WTC11 (cell line): ENCODE measurements at regions not wholly inside any gene's neighbourhood (a gene's known extent, or its start where the extent isn't known, plus 50 kb on each side); places are given as distances from the start of the nearest gene placed in this dataset.

ENCODE experiments used
- ATAC-seq: fragments of 200-7000 bp; cut with Tn5 transposase; 2 replicates; pipeline ENCODE4 v1.10.0; 2021; ENCODE audit warnings: mild to moderate bottlenecking, moderate library complexity
- CTCF ChIA-PET: fragments of 300-600 bp; sonication (Branson Sonifier 250); formaldehyde crosslinking; loops from one replicate; lab custom pipeline; 2021; ENCODE audit warnings: antibody characterized with exemption; lab: Charles Lee
- POLR2A ChIA-PET: fragments of 350-600 bp; sonication (Branson Sonifier 250); formaldehyde crosslinking; loops from one replicate; lab custom pipeline; 2021; ENCODE audit warnings: antibody characterized with exemption; lab: Charles Lee
- DNase-seq: peaks from one replicate; pipeline ENCODE4 v3.0.0; 2021; ENCODE audit warnings: low spot score
- H3K27ac Mint-ChIP-seq: 2 replicates; pipeline ENCODE4 v1.8.0; 2021; ENCODE audit warnings: mixed read lengths
- H3K27me3 Mint-ChIP-seq: 2 replicates; pipeline ENCODE4 v1.8.0; 2021; ENCODE audit warnings: low read depth, mild to moderate bottlenecking, moderate library complexity, mixed read lengths
- H3K36me3 Mint-ChIP-seq: 2 replicates; pipeline ENCODE4 v1.8.0; 2021; ENCODE audit warnings: mixed read lengths
- H3K4me1 Mint-ChIP-seq: 2 replicates; pipeline ENCODE4 v1.8.0; 2022; ENCODE audit warnings: mixed read lengths
- H3K4me3 Mint-ChIP-seq: 2 replicates; pipeline ENCODE4 v1.8.0; 2021; ENCODE audit warnings: mild to moderate bottlenecking, moderate library complexity, mixed read lengths
- H3K9me3 Mint-ChIP-seq: 2 replicates; pipeline ENCODE4 v1.8.0; 2021; ENCODE audit warnings: mixed read lengths
- AFF4 ChIP-seq: sonication (generic); formaldehyde crosslinking; IDR thresholded peaks from 2 replicates; pipeline ENCODE4 v1.8.1; 2023; ENCODE audit warnings: mild to moderate bottlenecking, missing genetic modification reagents, borderline replicate concordance
- ARID4B ChIP-seq: sonication (generic); formaldehyde crosslinking; IDR thresholded peaks from 2 replicates; pipeline ENCODE4 v1.8.0; 2023; ENCODE audit warnings: missing genetic modification reagents, mild to moderate bottlenecking, borderline replicate concordance
- ELF4 ChIP-seq: sonication (generic); formaldehyde crosslinking; IDR thresholded peaks from 2 replicates; pipeline ENCODE4 v1.8.1; 2022; ENCODE audit warnings: low read depth, mild to moderate bottlenecking, moderate library complexity, missing genetic modification reagents
- ESRRA ChIP-seq: sonication (generic); formaldehyde crosslinking; IDR thresholded peaks from 2 replicates; pipeline ENCODE4 v1.8.1; 2022; ENCODE audit warnings: mild to moderate bottlenecking, missing genetic modification reagents, borderline replicate concordance
- FOXJ3 ChIP-seq: sonication (generic); formaldehyde crosslinking; IDR thresholded peaks from 2 replicates; pipeline ENCODE4 v1.9.0; 2021; ENCODE audit warnings: missing genetic modification reagents, mild to moderate bottlenecking, borderline replicate concordance
- FOXK1 ChIP-seq: sonication (generic); formaldehyde crosslinking; IDR thresholded peaks from 2 replicates; pipeline ENCODE4 v1.8.0; 2022; ENCODE audit warnings: mild to moderate bottlenecking, moderate library complexity, missing genetic modification reagents
- NFYB ChIP-seq: sonication (generic); formaldehyde crosslinking; conservative IDR thresholded peaks from 2 replicates; pipeline ENCODE4 v1.8.0; 2022; ENCODE audit warnings: low read depth, missing genetic modification reagents
- NR1H2 ChIP-seq: sonication (generic); formaldehyde crosslinking; IDR thresholded peaks from 2 replicates; pipeline ENCODE4 v1.9.0; 2021; ENCODE audit warnings: mild to moderate bottlenecking, moderate library complexity, missing genetic modification reagents
- PREB ChIP-seq: sonication (generic); formaldehyde crosslinking; IDR thresholded peaks from 2 replicates; pipeline ENCODE4 v1.8.1; 2022; ENCODE audit warnings: mild to moderate bottlenecking, missing genetic modification reagents, moderate library complexity, borderline replicate concordance
- PRRX2 ChIP-seq: fragments of 250-450 bp; sonication (Bioruptor Pico); IDR thresholded peaks from 2 replicates; pipeline ENCODE4 v1.8.0; 2021; ENCODE audit warnings: mild to moderate bottlenecking
- SMAD4 ChIP-seq: sonication (generic); formaldehyde crosslinking; IDR thresholded peaks from 2 replicates; pipeline ENCODE4 v1.8.0; 2022; ENCODE audit warnings: mild to moderate bottlenecking, missing genetic modification reagents
- SP1 ChIP-seq: sonication (generic); formaldehyde crosslinking; conservative IDR thresholded peaks from 2 replicates; pipeline ENCODE4 v1.8.1; 2022; ENCODE audit warnings: missing genetic modification reagents
- TEAD1 ChIP-seq: sonication (generic); formaldehyde crosslinking; IDR thresholded peaks from 2 replicates; pipeline ENCODE4 v1.8.0; 2022; ENCODE audit warnings: mild to moderate bottlenecking, missing genetic modification reagents
- ZBTB43 ChIP-seq: sonication (generic); formaldehyde crosslinking; IDR thresholded peaks from 2 replicates; pipeline ENCODE4 v1.8.1; 2023; ENCODE audit warnings: mild to moderate bottlenecking, missing genetic modification reagents
- ZMAT4 ChIP-seq: fragments of 250-450 bp; sonication (Bioruptor Pico); IDR thresholded peaks from 2 replicates; pipeline ENCODE4 v1.9.0; 2021; ENCODE audit warnings: mild to moderate bottlenecking
- ZNF232 ChIP-seq: sonication (generic); formaldehyde crosslinking; IDR thresholded peaks from 2 replicates; pipeline ENCODE4 v1.8.0; 2022; ENCODE audit warnings: mild to moderate bottlenecking, missing genetic modification reagents
- ZNF396 ChIP-seq: fragments of 250-450 bp; sonication (Bioruptor Pico); IDR thresholded peaks from 2 replicates; pipeline ENCODE4 v1.8.0; 2021; ENCODE audit warnings: mild to moderate bottlenecking, moderate library complexity, borderline replicate concordance
- ZNF416 ChIP-seq: fragments of 250-450 bp; sonication (Bioruptor Pico); IDR thresholded peaks from 2 replicates; pipeline ENCODE4 v1.9.0; 2021; ENCODE audit warnings: mild to moderate bottlenecking, inconsistent platforms

GRCh38 chr2:7812231-7812995, 869.4 kb upstream of the ID2 start:
- POLR2A ChIA-PET, result no interaction called here
- DNase-seq (no peak), ATAC-seq (no peak)
- Mint-ChIP-seq H3K4me1 (peaks cover 26% of the 10 kb centered on the region), H3K27me3 (no peaks in the 10 kb centered on the region), H3K9me3 (peaks cover 9% of the 10 kb centered on the region), H3K27ac (no peak overlapping the region), H3K36me3 (peaks cover 8% of the 10 kb centered on the region), H3K4me3 (no peak overlapping the region)
- TF ChIP-seq ELF4 (no peak), ZNF232 (CRISPR knock-in tag) (no peak), ZNF396 (CRISPR knock-in tag) (no peak), ARID4B (CRISPR knock-in tag) (no peak), PREB (CRISPR knock-in tag) (no peak), ESRRA (CRISPR knock-in tag) (no peak), ZNF416 (CRISPR knock-in tag) (no peak), AFF4 (no peak)
- CTCF ChIA-PET, result no interaction called here

- Mint-ChIP-seq H3K27ac (no peak overlapping the region), H3K4me1 (peaks cover 15% of the 10 kb centered on the region), H3K36me3 (no peaks in the 10 kb centered on the region), H3K27me3 (no peaks in the 10 kb centered on the region), H3K9me3 (peaks cover 13% of the 10 kb centered on the region), H3K4me3 (no peak overlapping the region)
- no peak for DNase-seq
- no peak for ATAC-seq
- ChIA-PET POLR2A (no interaction called here), CTCF (no interaction called here)
- TF ChIP-seq FOXJ3, result no peak
- TF ChIP-seq NR1H2, result no peak
- no peak for TF ChIP-seq PRRX2 (CRISPR knock-in tag)
- TF ChIP-seq ZNF416 (CRISPR knock-in tag), result no peak
- TF ChIP-seq ZBTB43 (CRISPR knock-in tag), result no peak
- TF ChIP-seq FOXK1 (CRISPR knock-in tag), result no peak
- TF ChIP-seq ZMAT4 (CRISPR knock-in tag), result no peak
- no peak for TF ChIP-seq NFYB
- no peak for TF ChIP-seq SP1 (CRISPR knock-in tag)
- TF ChIP-seq TEAD1 (CRISPR knock-in tag), result no peak
- TF ChIP-seq PREB (CRISPR knock-in tag), result no peak
- TF ChIP-seq SMAD4, result no peak
These were observed 868.1 kb upstream of the ID2 start for GRCh38 chr2:7813541-7814292.
